ENCODE measurements at regions not wholly inside any gene's neighbourhood (a gene's known extent, or its start where the extent isn't known, plus 50 kb on each side); places are given as distances from the start of the nearest gene placed in this dataset.
"Not testable (repeated sequence)": the region's sequence is repeated elsewhere in the genome, so short reads cannot be mapped to it uniquely, and the experiment has no call there.

GRCh38 chr2:107558295-107558694, 268.4 kb upstream of the RGPD4 start:
- DNase-seq (ENCODE audit: low spot score), result no peak

GRCh38 chr2:107569496-107569895, 257.2 kb upstream of the RGPD4 start:
- DNase-seq (ENCODE audit: low spot score), result no peak

GRCh38 chr2:107570876-107571275, 255.8 kb upstream of the RGPD4 start:
- DNase-seq (ENCODE audit: low spot score), result no peak

GRCh38 chr2:107572890-107573289, 253.8 kb upstream of the RGPD4 start:
- not testable (repeated sequence) for DNase-seq (ENCODE audit: low spot score)

GRCh38 chr2:107576991-107577390, 249.7 kb upstream of the RGPD4 start:
- no peak for DNase-seq (ENCODE audit: low spot score)

- no peak for DNase-seq (ENCODE audit: low spot score)
These were observed 244.2 kb upstream of the RGPD4 start for GRCh38 chr2:107582487-107582886.

- DNase-seq (ENCODE audit: low spot score), result no peak
These were observed 242.1 kb upstream of the RGPD4 start for GRCh38 chr2:107584577-107584976.

GRCh38 chr2:107585851-107586250, 240.8 kb upstream of the RGPD4 start:
- no peak for DNase-seq (ENCODE audit: low spot score)

- peak; percentile 92 for DNase-seq (ENCODE audit: low spot score)
These were observed 238.5 kb upstream of the RGPD4 start for GRCh38 chr2:107588181-107588580.

- DNase-seq (ENCODE audit: low spot score), result peak; percentile 37
These were observed 237.6 kb upstream of the RGPD4 start for GRCh38 chr2:107589079-107589491.

- DNase-seq (ENCODE audit: low spot score), result no peak
These were observed 235.0 kb upstream of the RGPD4 start for GRCh38 chr2:107591561-107592279.

GRCh38 chr2:107592280-107592624, 234.4 kb upstream of the RGPD4 start:
- no peak for DNase-seq (ENCODE audit: low spot score)

- no peak for DNase-seq (ENCODE audit: low spot score)
These were observed 231.4 kb upstream of the RGPD4 start for GRCh38 chr2:107595285-107595684.

- DNase-seq (ENCODE audit: low spot score), result no peak
These were observed 230.9 kb upstream of the RGPD4 start for GRCh38 chr2:107595749-107596148.

- DNase-seq (ENCODE audit: low spot score), result no peak
These were observed 229.2 kb upstream of the RGPD4 start for GRCh38 chr2:107597507-107597906.

GRCh38 chr2:107602801-107603200, 223.9 kb upstream of the RGPD4 start:
- DNase-seq (ENCODE audit: low spot score), result no peak

GRCh38 chr2:107607054-107607453, 219.6 kb upstream of the RGPD4 start:
- DNase-seq (ENCODE audit: low spot score), result no peak

- DNase-seq (ENCODE audit: low spot score), result no peak
These were observed 219.2 kb upstream of the RGPD4 start for GRCh38 chr2:107607473-107607872.

GRCh38 chr2:107615039-107615438, 211.7 kb upstream of the RGPD4 start:
- no peak for DNase-seq (ENCODE audit: low spot score)

- DNase-seq (ENCODE audit: low spot score), result no peak
These were observed 207.9 kb upstream of the RGPD4 start for GRCh38 chr2:107618769-107619168.

- DNase-seq (ENCODE audit: low spot score), result no peak
These were observed 205.2 kb upstream of the RGPD4 start for GRCh38 chr2:107621186-107622165.

GRCh38 chr2:107622741-107623310, 203.9 kb upstream of the RGPD4 start:
- no peak for DNase-seq (ENCODE audit: low spot score)

GRCh38 chr2:107625982-107626381, 200.7 kb upstream of the RGPD4 start:
- DNase-seq (ENCODE audit: low spot score), result no peak
